HG02571 (cell line): ENCODE measurements at regions not wholly inside any gene's neighbourhood (a gene's known extent, or its start where the extent isn't known, plus 50 kb on each side); places are given as distances from the start of the nearest gene placed in this dataset.
"Not testable (repeated sequence)": the region's sequence is repeated elsewhere in the genome, so short reads cannot be mapped to it uniquely, and the experiment has no call there.

Experiments used
- ATAC-seq: cut with Tn5 transposase; IDR thresholded peaks from one replicate; pipeline ENCODE4 v1.9.1; 2021; ENCODE audit warnings: mild to moderate bottlenecking, moderate library complexity; ENCODE audit not compliant: unreplicated experiment

DNA sequence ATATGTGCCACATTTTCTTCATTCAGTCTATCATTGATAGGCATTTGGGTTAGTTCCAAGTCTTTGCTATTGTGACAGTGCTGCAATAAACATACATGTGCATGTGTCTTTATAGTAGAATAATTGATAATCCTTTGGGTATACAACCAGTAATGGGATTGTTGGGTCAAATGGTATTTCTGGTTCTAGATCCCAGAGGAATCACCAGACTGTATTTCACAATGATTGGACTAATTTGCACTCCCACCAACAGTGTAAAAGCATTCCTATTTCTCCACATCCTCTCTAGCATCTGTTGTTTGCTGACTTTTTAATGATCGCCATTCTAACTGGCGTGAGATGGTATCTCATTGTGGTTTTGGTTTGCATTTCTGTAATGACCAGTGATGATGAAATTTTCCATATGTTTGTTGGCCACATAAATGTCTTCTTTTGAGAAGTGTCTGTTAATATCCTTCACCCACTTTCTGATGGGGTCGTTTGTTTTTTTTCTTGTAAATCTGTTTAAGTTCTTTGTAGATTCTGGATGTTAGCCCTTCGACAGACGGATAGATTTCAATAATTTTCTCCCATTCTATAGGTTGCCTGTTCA lies 801.3 kb upstream of the ADAMTS5 start:
- ATAC-seq, result not testable (repeated sequence)

DNA sequence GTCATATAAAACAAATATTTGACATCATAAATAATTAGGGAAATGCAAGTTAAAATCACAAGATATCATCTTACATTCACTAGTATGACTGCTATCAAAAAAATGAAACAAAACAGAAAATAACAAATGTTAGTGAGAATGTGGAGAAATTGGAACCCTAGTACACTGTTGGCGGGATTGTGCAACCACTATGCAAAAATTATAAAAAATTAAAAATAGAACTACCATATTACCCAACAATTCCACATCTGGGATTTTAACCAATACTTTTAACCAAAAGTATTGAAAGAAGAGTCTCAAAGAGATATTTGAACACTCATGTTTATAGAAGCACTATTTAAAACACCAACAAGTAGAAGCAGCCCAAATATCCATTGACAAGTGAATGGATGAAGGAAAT lies 797.2 kb upstream of the ADAMTS5 start:
- ATAC-seq, result no peak

DNA sequence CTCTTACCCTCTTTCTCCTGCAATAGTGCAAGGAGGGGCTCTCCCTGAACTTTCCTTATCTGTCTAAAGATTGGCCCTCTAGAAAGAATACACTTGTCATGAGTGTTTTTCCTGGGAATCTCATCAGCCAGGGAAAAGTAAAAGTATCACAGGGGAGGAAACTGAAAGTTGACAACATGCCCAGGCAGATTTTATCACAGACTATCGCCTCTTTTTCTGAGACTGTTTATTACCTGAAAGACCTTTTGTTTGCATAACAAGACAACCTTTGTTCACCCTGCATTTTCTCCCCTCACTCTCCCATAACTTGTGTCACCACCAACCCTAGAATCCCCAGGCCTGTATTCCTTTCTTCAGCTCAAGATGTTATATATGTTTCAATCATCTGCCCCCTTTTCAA lies 794.7 kb upstream of the ADAMTS5 start:
- no peak for ATAC-seq

DNA sequence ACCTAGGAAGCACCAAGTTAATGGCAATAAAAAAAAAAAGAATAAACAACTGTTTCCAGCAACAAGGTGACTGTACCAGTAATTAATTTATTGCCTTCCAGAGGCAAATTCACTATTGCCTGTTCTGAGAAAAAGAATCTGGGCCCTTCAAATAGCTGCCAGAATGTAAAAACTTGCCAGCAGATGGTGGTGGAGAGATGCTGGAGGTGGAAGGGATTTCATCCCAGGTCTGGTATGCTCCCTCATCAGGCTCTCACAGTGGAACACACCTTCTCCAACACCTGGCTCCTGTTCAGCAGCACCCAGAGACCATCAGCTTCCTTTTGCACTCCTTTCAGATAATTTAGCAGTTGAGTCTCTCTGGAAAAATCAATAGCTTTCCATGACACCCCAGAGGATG lies 792.9 kb upstream of the ADAMTS5 start:
- ATAC-seq, result no peak

DNA sequence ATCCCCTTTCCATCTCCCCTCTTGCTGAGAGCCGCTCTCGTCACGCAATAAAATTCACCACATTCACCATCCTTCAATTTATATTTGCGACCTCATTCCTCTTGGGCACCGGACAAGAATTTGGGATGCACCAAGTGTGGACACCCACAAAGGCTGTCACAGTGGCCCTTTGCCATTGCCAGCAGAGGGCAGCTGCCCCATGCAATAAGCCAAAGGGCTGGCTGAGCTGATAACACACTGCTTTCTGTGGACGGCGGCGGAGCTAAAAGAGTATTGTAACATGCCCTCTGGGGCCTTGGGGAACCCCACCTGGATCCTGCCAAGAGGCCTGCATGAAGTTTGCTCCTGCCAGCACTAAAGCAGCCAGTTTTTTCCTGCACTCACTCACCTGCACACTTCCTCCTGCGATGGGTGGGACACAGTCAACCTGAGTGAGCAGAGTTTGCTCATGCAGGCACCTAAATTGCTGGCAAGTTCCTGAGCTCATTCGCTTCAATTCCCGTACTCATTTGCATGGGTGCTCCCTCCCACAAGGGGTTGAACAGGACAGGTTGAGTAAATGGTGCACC lies 792.3 kb upstream of the ADAMTS5 start:
- no peak for ATAC-seq

DNA sequence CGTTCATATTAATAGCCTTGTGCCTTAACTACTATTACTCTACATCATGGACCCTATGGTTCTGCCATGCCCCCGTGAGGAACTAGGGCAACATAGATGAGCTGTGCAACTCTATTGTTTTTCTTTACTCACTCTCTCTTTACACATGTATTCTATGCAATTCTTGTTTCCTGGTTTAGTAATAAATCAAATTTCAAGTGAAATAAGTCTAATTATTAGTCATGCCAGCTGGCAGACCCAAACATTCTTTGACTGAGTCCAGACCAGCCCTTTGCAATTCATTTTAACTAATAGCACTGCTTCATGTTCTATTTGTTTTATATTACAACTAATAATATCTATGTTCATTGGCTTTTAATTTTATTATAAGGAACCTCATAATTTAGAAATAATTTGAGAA lies 789.3 kb upstream of the ADAMTS5 start:
- ATAC-seq, result no peak

DNA sequence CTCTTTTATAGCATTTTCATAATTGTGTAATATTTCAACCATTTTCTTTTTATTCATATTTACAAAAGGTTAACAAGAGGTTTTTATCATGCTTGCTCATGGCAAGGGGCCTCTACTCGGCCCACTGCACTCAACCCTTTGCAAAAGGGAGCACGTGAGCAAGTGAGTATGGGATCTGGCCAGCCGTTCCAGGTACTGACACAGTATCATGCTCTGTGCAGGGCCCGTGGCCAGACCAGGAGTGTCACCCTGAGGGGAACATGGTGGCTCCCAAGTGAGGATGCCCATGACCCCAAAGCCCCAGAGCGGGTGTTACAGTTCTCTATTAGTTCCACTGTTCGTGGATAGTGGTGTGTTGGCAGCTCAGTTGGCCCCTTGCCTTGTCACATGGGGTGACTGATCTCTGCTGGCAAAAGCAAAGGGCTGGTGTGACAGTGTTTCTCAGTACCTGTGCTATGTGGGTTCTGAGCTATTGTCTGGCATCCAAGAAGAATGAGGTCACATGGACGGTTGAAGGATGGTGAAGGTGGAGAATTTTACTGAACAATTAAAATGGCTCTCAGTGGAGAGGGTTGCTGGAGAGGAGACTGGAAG lies 777.2 kb upstream of the ADAMTS5 start:
- no peak for ATAC-seq

DNA sequence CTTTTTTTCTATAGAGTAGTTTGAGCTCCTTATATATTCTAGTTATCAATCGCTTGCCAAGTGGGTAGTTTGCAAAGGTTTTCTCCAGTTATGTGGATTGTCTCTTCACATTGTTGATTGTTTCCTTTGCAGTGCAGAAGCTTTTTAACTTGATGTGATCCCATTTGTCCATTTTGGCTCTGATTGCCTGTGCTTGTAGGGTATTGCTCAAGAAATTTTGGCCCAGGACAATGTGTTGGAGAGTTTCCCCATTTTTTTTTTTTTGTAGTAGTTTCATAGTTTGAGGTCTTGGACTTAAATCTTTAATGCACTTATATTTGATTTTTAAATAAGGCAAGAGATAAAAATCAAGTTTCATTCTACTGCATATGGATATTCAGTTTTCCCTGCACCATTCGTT lies 774.8 kb upstream of the ADAMTS5 start:
- no peak for ATAC-seq

DNA sequence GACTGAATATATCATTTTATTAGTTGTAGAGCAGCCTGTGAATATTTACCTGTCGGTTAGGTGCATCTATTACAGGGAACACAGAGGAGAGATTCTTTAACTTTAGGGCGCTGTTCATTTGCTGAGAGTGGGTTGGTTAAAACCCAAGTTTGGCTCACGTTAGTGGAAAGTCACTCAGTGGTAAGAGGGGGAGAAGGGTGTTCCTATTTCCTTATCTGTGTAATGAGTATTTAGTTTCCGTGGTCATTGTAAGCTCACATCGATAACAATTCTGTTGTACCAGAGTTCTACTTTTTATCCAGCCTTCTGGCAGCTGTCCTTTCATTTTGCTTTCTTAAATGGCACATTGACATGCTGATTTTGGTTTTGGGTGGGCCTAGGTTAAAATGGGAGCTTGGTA lies 773.2 kb upstream of the ADAMTS5 start:
- no peak for ATAC-seq

DNA sequence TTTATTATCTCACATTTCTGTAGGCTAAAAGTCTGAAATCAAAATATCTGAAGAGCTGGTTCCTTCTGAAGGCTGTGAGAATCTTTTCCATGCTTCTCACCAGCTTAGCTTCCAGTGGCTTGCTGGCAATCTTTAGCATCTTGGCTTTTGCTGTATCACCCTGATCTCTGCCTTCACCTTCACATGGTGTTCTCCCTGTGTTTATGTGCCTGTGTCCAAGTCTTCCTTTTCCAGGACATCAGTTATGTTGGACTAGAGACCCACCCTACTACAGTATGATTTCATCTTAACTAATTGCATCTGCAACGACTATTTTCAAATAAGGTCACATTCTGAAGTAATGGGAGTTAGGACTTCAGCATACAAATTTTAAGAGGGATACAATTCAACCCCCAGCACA lies 772.3 kb upstream of the ADAMTS5 start:
- no peak for ATAC-seq

DNA sequence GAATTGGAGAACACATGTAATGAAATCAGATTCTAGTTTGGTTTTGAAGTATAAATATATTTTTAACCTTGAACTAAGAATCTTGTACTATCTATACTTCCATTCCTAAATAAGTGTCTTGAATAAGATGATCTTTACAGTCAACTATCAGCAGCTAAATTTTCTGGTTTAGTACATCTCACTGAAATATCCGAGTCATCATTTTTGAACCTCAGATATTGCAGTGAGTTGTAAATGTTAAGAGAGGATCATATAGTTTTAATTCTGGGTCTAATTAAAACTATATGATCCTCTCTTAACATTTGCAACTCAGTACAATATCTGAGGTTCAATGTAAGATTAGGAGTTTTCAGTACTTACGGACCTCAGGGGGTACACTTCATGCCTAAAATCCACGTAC lies 768.8 kb upstream of the ADAMTS5 start:
- no peak for ATAC-seq

DNA sequence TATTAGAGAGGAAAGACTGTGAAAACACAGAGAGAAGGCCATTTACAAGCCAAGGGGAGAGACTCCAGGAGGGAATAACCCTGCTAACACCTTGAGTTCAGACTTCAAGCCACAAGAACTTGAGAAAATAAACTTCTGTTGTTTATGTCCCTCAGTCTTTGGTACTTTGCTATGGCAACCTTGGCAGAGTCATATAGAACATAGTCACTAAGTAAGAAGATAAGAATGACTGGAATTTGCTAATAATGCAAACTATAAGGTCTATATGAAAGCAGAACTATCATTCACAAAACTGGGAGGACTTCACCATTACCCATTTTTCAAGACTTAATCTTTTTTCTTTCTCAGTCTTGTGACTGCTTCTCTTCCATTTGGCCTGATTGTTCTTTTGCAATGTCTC lies 767.3 kb upstream of the ADAMTS5 start:
- ATAC-seq, result no peak

DNA sequence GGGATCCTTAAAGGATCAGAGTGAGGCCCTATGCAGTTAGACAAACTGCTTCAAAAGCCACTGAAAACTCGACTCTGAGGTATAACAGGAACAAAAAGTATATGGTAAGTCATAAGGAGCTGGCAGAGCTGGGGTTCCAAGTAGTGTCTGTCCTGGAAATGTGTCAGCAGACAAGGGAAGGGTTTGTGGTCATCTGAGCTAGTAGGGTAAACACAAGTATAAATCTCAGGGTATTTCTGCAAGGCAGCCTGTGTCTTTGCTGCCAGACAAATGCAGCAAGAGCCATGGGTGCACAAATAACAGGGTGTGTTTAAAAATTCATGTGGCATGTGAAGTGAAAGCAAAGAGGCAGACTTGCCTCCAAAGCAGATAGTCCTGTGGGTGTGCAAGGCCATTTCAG lies 759.0 kb upstream of the ADAMTS5 start:
- no peak for ATAC-seq

DNA sequence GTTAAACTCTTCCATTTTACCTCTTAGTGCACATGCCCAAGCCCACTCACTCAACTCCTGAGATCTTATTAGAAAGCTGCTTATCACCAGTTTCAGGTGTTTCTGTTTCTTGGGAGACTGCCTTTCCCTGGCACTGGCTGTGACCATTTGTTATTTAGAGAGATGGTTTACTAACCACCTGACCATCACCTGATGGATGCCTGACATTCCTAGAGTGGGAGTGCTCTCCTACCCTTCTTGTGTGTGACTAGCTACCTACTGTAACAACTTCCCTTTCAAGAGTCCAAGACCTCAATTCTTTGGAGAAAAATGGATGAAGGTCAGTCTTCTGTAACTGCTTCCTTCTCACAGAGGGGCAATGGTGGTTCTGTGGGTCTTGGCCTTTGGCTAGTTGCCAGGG lies 755.2 kb upstream of the ADAMTS5 start:
- no peak for ATAC-seq

DNA sequence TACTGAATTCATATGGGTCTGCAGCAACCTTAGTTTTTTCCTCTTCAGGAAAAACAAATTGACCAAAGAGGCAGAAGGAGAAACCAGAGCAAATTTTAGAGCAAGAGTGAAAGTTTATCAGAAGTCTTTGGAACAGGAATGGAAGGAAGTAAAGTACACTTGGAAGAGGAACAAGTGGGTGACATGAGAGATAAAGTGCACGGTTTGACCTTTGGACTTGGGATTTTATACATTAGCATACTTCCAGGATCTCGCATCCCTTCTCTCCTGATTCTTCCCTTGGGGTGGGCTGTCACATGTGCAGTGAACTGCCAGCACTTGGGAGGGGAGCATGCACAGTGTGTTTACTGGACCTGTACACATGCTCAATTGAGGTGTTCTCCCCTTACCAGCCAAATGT lies 754.8 kb upstream of the ADAMTS5 start:
- no peak for ATAC-seq

DNA sequence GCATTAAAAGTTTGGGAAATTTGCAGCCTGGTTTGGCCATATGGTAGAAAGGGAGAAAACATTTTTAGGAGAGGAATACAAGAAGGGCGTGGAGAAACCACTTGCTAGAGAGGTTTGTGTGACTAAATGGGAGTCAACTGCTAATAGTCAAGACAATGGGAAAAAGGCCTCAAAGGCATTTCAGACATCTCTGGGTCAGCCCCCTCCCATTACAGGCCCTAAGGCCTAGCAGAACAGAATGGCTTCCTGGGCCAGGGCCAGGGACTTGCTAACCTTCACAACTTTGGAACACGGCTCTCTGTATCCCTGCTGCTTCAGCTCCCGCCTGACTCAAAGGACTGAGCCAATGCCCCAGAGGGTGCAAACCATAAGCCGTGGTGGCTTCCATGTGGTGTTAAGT lies 752.3 kb upstream of the ADAMTS5 start:
- ATAC-seq, result no peak

DNA sequence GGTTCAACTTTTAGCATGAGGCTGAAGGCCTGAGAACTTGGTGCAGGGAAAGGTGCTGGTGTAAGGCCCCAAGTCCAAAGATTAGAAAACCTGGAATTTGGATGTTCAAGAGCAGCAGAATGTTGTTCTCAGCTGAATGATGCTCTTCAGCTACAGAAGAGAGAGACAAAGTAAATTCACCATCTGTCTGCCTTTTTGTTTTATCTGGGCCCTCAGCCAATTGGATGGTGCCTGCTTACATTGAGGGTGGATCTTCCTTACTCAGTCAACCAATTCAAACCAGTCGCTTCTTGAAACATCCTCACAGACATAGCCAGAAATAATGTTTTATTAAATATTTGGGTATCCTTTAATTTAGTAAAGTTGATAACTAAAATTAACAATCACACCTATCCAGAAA lies 748.2 kb upstream of the ADAMTS5 start:
- ATAC-seq, result no peak

DNA sequence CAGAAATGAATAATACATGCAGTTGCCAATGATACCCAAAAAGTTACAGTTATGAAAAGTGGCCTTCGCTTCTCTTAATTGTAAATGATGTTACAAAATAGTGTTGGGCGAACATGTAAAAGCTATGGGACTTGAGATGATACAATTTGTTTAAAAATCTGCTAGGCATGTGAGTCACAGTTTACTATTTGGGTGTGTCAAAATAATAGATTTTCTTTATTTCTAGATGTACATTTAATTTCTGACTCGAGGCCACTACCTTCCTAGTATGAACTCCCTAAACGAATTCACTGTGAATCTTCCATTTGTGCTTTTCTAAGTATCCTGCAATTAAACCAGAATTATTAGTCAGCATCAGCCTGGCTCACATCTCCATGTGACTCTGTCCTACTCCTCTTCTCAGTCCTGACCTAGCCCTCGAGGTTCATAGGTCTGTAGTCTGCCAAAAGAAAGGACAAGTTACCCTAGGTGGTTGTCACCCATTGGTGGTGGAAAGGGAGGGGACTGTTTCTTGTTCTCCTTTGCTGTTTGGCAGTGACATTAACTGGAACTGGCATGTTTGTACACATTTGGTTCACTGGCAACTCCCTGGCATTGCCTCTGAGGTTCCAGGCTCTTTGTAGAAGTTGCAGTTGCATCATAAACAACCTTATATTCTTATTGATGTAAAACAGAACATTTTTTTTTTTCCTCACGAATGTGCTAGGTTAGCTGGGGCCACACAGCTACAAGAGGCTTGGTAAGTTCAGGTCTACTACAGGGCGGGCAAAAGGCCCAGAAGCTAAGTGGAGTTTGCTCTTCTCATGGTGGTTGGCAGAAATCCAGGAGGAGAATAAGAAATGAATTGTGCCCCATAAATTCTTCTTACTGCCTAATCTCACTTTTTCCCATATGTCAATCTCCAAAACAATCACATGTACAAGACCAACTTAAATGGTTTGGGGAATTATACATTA lies 746.5 kb upstream of the ADAMTS5 start:
- no peak for ATAC-seq

DNA sequence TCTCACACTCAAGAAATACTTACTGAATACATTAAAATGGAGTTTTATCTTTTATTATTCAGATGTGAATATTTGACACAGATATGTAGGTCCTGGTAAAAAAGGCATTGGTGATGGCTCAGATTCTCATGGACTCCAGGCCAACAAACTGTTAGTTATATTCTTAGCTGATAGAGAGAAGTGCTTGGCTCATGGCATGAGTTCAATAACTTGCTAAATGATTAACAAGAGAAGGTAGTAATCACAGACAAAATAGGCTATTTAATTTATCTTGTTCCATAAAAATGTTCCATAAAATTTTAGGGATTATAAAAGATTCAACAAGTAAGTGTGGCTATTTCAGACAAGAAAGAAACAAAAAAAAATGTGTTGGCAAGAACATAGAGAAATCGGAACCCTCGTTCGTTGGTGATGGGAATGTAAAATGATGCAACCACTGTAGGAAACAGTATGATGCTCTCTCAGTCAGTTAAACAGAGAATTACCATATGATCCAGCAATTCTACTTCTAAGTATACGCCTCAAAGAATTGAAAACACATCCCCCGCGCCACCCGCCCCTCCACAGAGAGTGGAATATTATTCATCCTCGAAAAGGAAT lies 737.8 kb upstream of the ADAMTS5 start:
- ATAC-seq, result no peak

DNA sequence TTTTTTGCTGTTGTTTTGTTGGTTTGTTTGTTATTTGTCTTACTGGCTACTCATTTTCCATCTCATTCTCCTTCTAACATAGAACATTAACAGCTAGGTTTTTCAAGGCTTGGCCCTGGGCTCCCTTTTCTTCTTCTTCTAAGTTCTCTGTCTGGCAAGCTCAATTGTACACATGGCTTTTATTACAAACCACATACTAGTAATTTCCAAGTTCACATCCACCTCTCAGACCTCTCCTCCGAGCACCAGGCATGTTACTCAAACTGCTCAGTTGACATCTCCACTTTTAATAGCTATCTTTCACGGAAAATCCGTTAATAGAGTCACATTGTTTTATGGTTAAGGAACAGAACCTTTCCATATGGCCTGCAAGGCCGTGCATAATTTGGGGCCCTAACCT lies 736.9 kb upstream of the ADAMTS5 start:
- no peak for ATAC-seq

DNA sequence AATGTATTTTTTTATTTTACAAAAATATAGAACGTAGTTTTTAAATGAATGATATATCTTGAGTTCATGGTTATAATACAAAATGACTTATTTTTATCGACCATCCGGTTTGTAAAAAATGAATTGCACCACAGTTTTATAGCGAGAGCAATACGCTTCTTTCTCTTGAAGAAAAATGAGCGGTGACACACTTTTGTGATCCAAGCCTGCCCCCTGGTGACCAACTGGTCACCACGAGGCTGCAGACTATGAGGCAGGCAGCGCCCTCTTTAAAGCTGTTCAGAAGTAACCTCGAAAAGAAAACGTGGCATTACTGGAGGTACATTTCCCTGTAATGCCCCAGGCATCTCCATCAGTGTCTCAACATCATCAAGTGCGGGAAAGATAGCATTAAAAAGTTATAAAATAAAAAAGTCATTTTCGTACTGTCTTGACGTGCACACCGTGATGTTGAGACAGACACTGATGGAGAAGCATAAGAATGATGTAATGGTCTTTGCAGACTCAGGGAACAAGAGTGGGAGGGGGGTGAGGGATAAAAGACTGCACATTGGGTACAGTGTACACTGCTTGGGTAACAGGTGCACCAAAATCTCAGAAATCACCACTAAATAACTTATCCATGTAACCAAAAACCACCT lies 734.2 kb upstream of the ADAMTS5 start:
- ATAC-seq, result no peak
